ENCODE measurements at regions not wholly inside any gene's neighbourhood (a gene's known extent, or its start where the extent isn't known, plus 50 kb on each side); places are given as distances from the start of the nearest gene placed in this dataset.
"Not testable (repeated sequence)": the region's sequence is repeated elsewhere in the genome, so short reads cannot be mapped to it uniquely, and the experiment has no call there.

DNA sequence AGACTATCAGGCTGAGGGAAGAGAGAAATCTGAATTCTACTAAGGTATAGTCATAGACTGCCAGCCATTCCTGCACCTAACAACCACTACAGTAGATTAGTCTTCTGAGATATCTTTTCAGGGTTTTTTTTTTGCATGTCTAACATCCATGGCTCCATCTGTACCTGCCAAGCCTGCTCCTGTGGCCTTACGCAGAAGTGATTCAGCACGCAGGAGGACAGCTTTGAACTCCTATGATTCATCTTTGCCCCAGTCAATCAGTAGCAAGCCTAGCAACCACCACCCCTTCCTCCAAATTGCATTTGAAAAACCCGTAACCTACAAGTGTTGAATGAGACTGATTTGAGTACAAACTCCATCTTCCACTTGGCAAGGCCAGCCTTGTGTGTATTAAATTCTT lies 520.7 kb upstream of the HS3ST1 start:
- H3K36me3 Mint-ChIP-seq (ENCODE audit: insufficient read depth, unreplicated experiment) = no peaks in the 10 kb centered on the region
- H3K9me3 Mint-ChIP-seq (ENCODE audit: unreplicated experiment) = no peaks in the 10 kb centered on the region
- H3K4me1 Mint-ChIP-seq (ENCODE audit: low read depth, unreplicated experiment) = no peaks in the 10 kb centered on the region
- no peaks in the 10 kb centered on the region for H3K27me3 ChIP-seq (replicated peaks; ENCODE audit: control insufficient read depth, insufficient read depth, low read length)
- no peaks in the 10 kb centered on the region for H3K4me1 ChIP-seq
- H3K4me3 ChIP-seq (ENCODE audit: low read depth, low read length) = no peak overlapping the region
- no peak for DNase-seq
- no TSS peak for BruUV-seq (replicated peaks)
- ChIA-PET CTCF (no interaction called here), POLR2A (no interaction called here)
- H3K27ac Mint-ChIP-seq (ENCODE audit: unreplicated experiment) = no peak overlapping the region
- H3K36me3 ChIP-seq (ENCODE audit: control insufficient read depth, insufficient read depth, low read length) = no peaks in the 10 kb centered on the region
- H3K9me3 ChIP-seq = no peaks in the 10 kb centered on the region
- H3K27me3 Mint-ChIP-seq (ENCODE audit: insufficient read depth, unreplicated experiment) = peaks cover 2% of the 10 kb centered on the region
- intact Hi-C loops (cut with micrococcal nuclease; ENCODE audit: unreplicated experiment) = no loop called here
- H3K4me3 Mint-ChIP-seq (ENCODE audit: unreplicated experiment) = no peak overlapping the region
- TF ChIP-seq, protein P1, sequence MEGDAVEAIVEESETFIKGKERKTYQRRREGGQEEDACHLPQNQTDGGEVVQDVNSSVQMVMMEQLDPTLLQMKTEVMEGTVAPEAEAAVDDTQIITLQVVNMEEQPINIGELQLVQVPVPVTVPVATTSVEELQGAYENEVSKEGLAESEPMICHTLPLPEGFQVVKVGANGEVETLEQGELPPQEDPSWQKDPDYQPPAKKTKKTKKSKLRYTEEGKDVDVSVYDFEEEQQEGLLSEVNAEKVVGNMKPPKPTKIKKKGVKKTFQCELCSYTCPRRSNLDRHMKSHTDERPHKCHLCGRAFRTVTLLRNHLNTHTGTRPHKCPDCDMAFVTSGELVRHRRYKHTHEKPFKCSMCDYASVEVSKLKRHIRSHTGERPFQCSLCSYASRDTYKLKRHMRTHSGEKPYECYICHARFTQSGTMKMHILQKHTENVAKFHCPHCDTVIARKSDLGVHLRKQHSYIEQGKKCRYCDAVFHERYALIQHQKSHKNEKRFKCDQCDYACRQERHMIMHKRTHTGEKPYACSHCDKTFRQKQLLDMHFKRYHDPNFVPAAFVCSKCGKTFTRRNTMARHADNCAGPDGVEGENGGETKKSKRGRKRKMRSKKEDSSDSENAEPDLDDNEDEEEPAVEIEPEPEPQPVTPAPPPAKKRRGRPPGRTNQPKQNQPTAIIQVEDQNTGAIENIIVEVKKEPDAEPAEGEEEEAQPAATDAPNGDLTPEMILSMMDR (IDR thresholded peaks at IDR 0.05; ENCODE audit: insufficient read depth in 1 of 2, low read depth in 1 of 2, low read length in 1 of 2, severe bottlenecking in 1 of 2, unreplicated experiment in 1 of 2) = no peak

DNA sequence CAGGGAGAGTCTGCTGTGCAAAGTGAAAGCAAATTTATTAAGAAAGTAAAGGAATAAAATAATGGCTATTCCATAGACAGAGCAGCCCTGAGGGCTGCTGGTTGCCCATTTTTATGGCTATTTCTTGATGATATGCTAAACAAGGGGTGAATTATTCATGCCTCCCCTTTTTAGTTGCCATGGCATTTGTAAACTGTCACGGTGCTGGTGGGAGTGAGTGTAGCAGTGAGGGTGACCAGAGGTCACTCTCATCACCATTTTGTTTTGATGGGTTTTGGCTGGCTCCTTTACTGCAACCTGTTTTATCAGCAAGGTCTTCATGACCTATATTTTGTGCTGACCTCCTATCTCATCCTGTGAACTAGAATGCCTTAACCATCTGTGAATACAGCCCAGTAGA lies 518.9 kb upstream of the HS3ST1 start:
- H3K27me3 Mint-ChIP-seq (ENCODE audit: insufficient read depth, unreplicated experiment); BruUV-seq (replicated peaks); H3K9me3 Mint-ChIP-seq (ENCODE audit: unreplicated experiment); H3K4me3 Mint-ChIP-seq (ENCODE audit: unreplicated experiment); H3K27me3 ChIP-seq (replicated peaks; ENCODE audit: control insufficient read depth, insufficient read depth, low read length); CTCF ChIA-PET; H3K4me1 ChIP-seq; H3K9me3 ChIP-seq; H3K4me3 ChIP-seq (ENCODE audit: low read depth, low read length); POLR2A ChIA-PET; H3K36me3 ChIP-seq (ENCODE audit: control insufficient read depth, insufficient read depth, low read length); H3K36me3 Mint-ChIP-seq (ENCODE audit: insufficient read depth, unreplicated experiment); DNase-seq; H3K4me1 Mint-ChIP-seq (ENCODE audit: low read depth, unreplicated experiment); H3K27ac Mint-ChIP-seq (ENCODE audit: unreplicated experiment); intact Hi-C loops (cut with micrococcal nuclease; ENCODE audit: unreplicated experiment): not testable (repeated sequence)

DNA sequence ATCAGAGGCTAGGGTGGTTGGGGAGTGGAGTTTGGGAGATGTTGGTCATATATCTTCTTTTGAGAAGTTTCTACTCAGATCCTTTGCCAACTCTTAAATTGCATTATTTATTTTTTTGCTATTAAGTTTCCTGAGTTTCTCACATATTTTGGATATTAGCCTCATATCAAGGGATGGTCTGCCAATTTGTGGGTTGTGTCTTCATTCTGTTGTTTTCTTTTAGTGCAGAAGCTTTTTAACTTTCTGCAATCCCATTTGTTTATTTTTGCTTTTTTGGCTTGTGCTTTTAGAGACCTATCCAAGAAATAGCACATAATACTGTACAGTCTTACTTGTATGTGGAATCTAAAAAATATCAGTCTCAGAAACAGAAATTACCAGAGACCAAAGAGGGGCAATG lies 509.2 kb upstream of the HS3ST1 start:
- Mint-ChIP-seq H3K4me3 (ENCODE audit: unreplicated experiment) (no peak overlapping the region), H3K36me3 (ENCODE audit: insufficient read depth, unreplicated experiment) (no peaks in the 10 kb centered on the region), H3K27me3 (ENCODE audit: insufficient read depth, unreplicated experiment) (no peaks in the 10 kb centered on the region), H3K4me1 (ENCODE audit: low read depth, unreplicated experiment) (peaks cover 10% of the 10 kb centered on the region), H3K27ac (ENCODE audit: unreplicated experiment) (no peak overlapping the region), H3K9me3 (ENCODE audit: unreplicated experiment) (no peaks in the 10 kb centered on the region)
- Histone ChIP-seq H3K27me3 (replicated peaks; ENCODE audit: control insufficient read depth, insufficient read depth, low read length) (no peaks in the 10 kb centered on the region), H3K4me3 (ENCODE audit: low read depth, low read length) (no peak overlapping the region), H3K4me1 (no peaks in the 10 kb centered on the region), H3K9me3 (no peaks in the 10 kb centered on the region), H3K36me3 (ENCODE audit: control insufficient read depth, insufficient read depth, low read length) (no peaks in the 10 kb centered on the region)
- DNase-seq = no peak
- ChIA-PET POLR2A (no interaction called here), CTCF (no interaction called here)
- intact Hi-C loops (cut with micrococcal nuclease; ENCODE audit: unreplicated experiment) = no loop called here
- no TSS peak for BruUV-seq (replicated peaks)
- TF ChIP-seq, protein P1 (IDR thresholded peaks at IDR 0.05; ENCODE audit: insufficient read depth in 1 of 2, low read depth in 1 of 2, low read length in 1 of 2, severe bottlenecking in 1 of 2, unreplicated experiment in 1 of 2) = no peak

DNA sequence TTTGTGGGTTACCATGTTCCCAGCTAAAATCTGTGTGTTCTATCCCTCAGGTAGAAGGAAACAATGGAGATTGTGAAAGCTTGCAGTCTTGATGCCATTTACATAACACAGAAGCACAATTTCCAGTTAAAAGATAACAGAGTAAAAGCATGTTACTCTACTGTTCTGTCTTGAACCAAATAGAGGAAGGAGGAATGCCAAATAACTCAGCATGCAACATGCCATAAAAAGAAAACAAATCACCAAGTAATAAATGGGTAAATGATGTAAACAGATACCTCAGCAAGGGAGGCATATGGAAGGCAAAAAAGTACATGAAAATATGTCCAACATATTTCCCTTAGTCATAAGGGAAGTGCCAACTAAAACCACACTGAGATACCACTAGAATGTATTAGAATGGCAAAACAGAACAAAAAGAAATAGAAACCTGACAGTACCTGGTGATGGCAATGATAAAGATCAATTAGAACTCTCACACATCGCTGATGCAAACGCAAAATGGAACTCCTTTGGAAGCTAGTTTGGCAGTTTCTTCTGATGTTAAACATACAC lies 502.6 kb upstream of the HS3ST1 start:
- H3K4me1 Mint-ChIP-seq (ENCODE audit: low read depth, unreplicated experiment) = no peaks in the 10 kb centered on the region
- H3K27me3 ChIP-seq (replicated peaks; ENCODE audit: control insufficient read depth, insufficient read depth, low read length) = no peaks in the 10 kb centered on the region
- H3K9me3 Mint-ChIP-seq (ENCODE audit: unreplicated experiment) = no peaks in the 10 kb centered on the region
- ChIA-PET POLR2A (no interaction called here), CTCF (no interaction called here)
- no peak overlapping the region for H3K27ac Mint-ChIP-seq (ENCODE audit: unreplicated experiment)
- H3K27me3 Mint-ChIP-seq (ENCODE audit: insufficient read depth, unreplicated experiment) = no peaks in the 10 kb centered on the region
- no TSS peak for BruUV-seq (replicated peaks)
- H3K4me3 ChIP-seq (ENCODE audit: low read depth, low read length) = no peak overlapping the region
- intact Hi-C loops (cut with micrococcal nuclease; ENCODE audit: unreplicated experiment) = no loop called here
- H3K4me1 ChIP-seq = no peaks in the 10 kb centered on the region
- no peak overlapping the region for H3K4me3 Mint-ChIP-seq (ENCODE audit: unreplicated experiment)
- H3K36me3 ChIP-seq (ENCODE audit: control insufficient read depth, insufficient read depth, low read length) = no peaks in the 10 kb centered on the region
- TF ChIP-seq, protein P1 (IDR thresholded peaks at IDR 0.05; ENCODE audit: insufficient read depth in 1 of 2, low read depth in 1 of 2, low read length in 1 of 2, severe bottlenecking in 1 of 2, unreplicated experiment in 1 of 2) = no peak
- no peaks in the 10 kb centered on the region for H3K36me3 Mint-ChIP-seq (ENCODE audit: insufficient read depth, unreplicated experiment)
- no peaks in the 10 kb centered on the region for H3K9me3 ChIP-seq
- DNase-seq = no peak

Data from Caco-2 (cell line).